SK-N-SH (cell line): ENCODE measurements at regions not wholly inside any gene's neighbourhood (a gene's known extent, or its start where the extent isn't known, plus 50 kb on each side); places are given as distances from the start of the nearest gene placed in this dataset.

ENCODE experiments used
- CTCF ChIA-PET: fragments of 300-600, 350-600 bp; formaldehyde crosslinking; extraction: SDS; loops from one replicate; lab custom pipeline; 2021; lab: Yijun Ruan, JAX
- POLR2A ChIA-PET: fragments of 350-600 bp; sonication (Branson Sonifier 250); formaldehyde crosslinking; extraction: SDS; loops from one replicate; lab custom pipeline; 2020; ENCODE audit warnings: antibody characterized with exemption, inconsistent platforms; lab: Yijun Ruan, JAX
- DNase-seq: peaks from one replicate; pipeline ENCODE4 v3.0.0; 2012
- H2AFZ ChIP-seq: fragments of 200-600 bp; sonication (generic); 2 replicates; pipeline ENCODE4 v1.8.1; 2016; ENCODE audit warnings: antibody characterized with exemption, mild to moderate bottlenecking, low read depth
- H3F3A ChIP-seq: fragments of 200-600 bp; sonication (generic); replicated peaks from 2 replicates; pipeline ENCODE3; 2016; ENCODE audit warnings: antibody characterized with exemption, mild to moderate bottlenecking; ENCODE audit not compliant: insufficient read depth
- H3K27ac ChIP-seq, 2 experiments: fragments of 200-500 bp in 1 of 2; fragments of 200-600 bp in 1 of 2; sonication (Bioruptor generic) in 1 of 2; sonication (generic), shearing (Covaris generic) in 1 of 2; 2 replicates each; pipeline versions ENCODE4 v1.5.1 to v1.6.1; 2014 to 2016; ENCODE audit warnings: low read depth in 2 of 2, inconsistent platforms in 1 of 2, low read length in 1 of 2, mild to moderate bottlenecking in 1 of 2, mixed read lengths in 1 of 2
- H3K27me3 ChIP-seq: fragments of 200-600 bp; sonication (generic), shearing (Covaris generic); 2 replicates; pipeline ENCODE4 v1.6.1; 2016; ENCODE audit warnings: mixed run types; ENCODE audit not compliant: insufficient read depth
- H3K36me3 ChIP-seq, 2 experiments: fragments of 200-500 bp in 1 of 2; fragments of 200-600 bp in 1 of 2; sonication (Bioruptor generic) in 1 of 2; sonication (generic) in 1 of 2; replicated peaks in 1 of 2; 2 replicates each; pipeline versions ENCODE3 to v1.5.1; 2014 to 2016; ENCODE audit warnings: low read length in 1 of 2, mild to moderate bottlenecking in 1 of 2; ENCODE audit not compliant: insufficient read depth in 2 of 2, control insufficient read depth in 1 of 2
- H3K4me1 ChIP-seq, 2 experiments: fragments of 200-500 bp in 1 of 2; fragments of 200-600 bp in 1 of 2; sonication (Bioruptor generic) in 1 of 2; sonication (generic), shearing (Covaris generic) in 1 of 2; 2 replicates each; pipeline versions ENCODE4 v1.5.1 to v1.6.1; 2014 to 2016; ENCODE audit warnings: low read depth in 1 of 2, low read length in 1 of 2, mixed run types in 1 of 2; ENCODE audit not compliant: insufficient read depth in 2 of 2, control insufficient read depth in 1 of 2
- H3K4me2 ChIP-seq: fragments of 200-600 bp; sonication (generic), shearing (Covaris generic); 2 replicates; pipeline ENCODE4 v1.6.1; 2017; ENCODE audit warnings: mixed run types
- H3K4me3 ChIP-seq, 2 experiments: fragments of 200-500 bp in 1 of 2; fragments of 200-600 bp in 1 of 2; sonication (Bioruptor generic) in 1 of 2; sonication (generic), shearing (Covaris generic) in 1 of 2; 2 replicates each; pipeline versions ENCODE4 v1.5.1 to v1.8.1; 2014 to 2016; ENCODE audit warnings: low read depth in 2 of 2, inconsistent platforms in 1 of 2, low read length in 1 of 2, mild to moderate bottlenecking in 1 of 2, mixed read lengths in 1 of 2, moderate library complexity in 1 of 2
- H3K79me2 ChIP-seq: fragments of 200-600 bp; sonication (generic); 2 replicates; pipeline ENCODE4 v1.8.1; 2017; ENCODE audit warnings: mild to moderate bottlenecking; ENCODE audit not compliant: insufficient read depth
- H3K9ac ChIP-seq: fragments of 200-600 bp; sonication (generic); 2 replicates; pipeline ENCODE4 v1.6.1; 2017; ENCODE audit warnings: mixed run types
- H3K9me2 ChIP-seq: fragments of 200-600 bp; sonication (generic); 2 replicates; pipeline ENCODE4 v1.6.1; 2017; ENCODE audit warnings: mixed run types
- H3K9me3 ChIP-seq: fragments of 200-600 bp; sonication (generic); 2 replicates; pipeline ENCODE4 v1.6.1; 2017; ENCODE audit warnings: mixed run types, mild to moderate bottlenecking, moderate library complexity
- H4K20me1 ChIP-seq: fragments of 200-600 bp; sonication (generic); 2 replicates; pipeline ENCODE4 v1.6.1; 2017; ENCODE audit warnings: mild to moderate bottlenecking, mixed run types; ENCODE audit not compliant: insufficient read depth
- FOXM1 ChIP-seq: IDR thresholded peaks from 2 replicates; pipeline ENCODE4 v1.4.0; 2012; ENCODE audit warnings: low read depth, mild to moderate bottlenecking
- GATA2 ChIP-seq: sonication (generic); formaldehyde crosslinking; IDR thresholded peaks from 2 replicates; pipeline ENCODE4 v1.5.0; 2020; ENCODE audit warnings: mild to moderate bottlenecking, missing genetic modification reagents
- NFIC ChIP-seq: IDR thresholded peaks from 2 replicates; pipeline ENCODE4 v1.4.0; 2012; ENCODE audit warnings: borderline replicate concordance
- NRF1 ChIP-seq: IDR thresholded peaks from 2 replicates; pipeline ENCODE4 v1.6.1; 2012; ENCODE audit warnings: low read depth, mild to moderate bottlenecking, low read length
- RXRA ChIP-seq: IDR thresholded peaks from 2 replicates; pipeline ENCODE4 v1.4.0; 2012; ENCODE audit warnings: low read depth, mild to moderate bottlenecking, borderline replicate concordance
- SIN3A ChIP-seq: IDR thresholded peaks from 2 replicates; pipeline ENCODE4 v1.6.1; 2012; ENCODE audit warnings: low read depth, mild to moderate bottlenecking, low read length, moderate library complexity, borderline replicate concordance
- TAF1 ChIP-seq: IDR thresholded peaks from 2 replicates; pipeline ENCODE4 v1.6.1; 2012; ENCODE audit warnings: low read depth, mild to moderate bottlenecking, low read length, moderate library complexity, borderline replicate concordance
- YY1 ChIP-seq: IDR thresholded peaks from 2 replicates; pipeline ENCODE4 v1.4.0; 2012; ENCODE audit warnings: low read depth, mild to moderate bottlenecking
- WGBS: methylation state at CpG from one replicate; pipeline ENCODE4 v1.1.6; 2017; ENCODE audit warnings: low lambda C conversion rate; 5-methylcytosine and 5-hydroxymethylcytosine counted together
- TF ChIP-seq, protein P1 (sequence below): fragments of 150-350 bp; IDR thresholded peaks from 2 replicates; pipeline ENCODE4 v1.6.1; 2016; ENCODE audit warnings: mild to moderate bottlenecking, low read depth, low read length
- TF ChIP-seq, protein P2 (sequence below): IDR thresholded peaks from 2 replicates; pipeline ENCODE4; 2012
- TF ChIP-seq, protein P3 (sequence below): IDR thresholded peaks from 2 replicates; pipeline ENCODE4 v1.4.0; 2012; ENCODE audit warnings: low read depth, borderline replicate concordance

DNA sequence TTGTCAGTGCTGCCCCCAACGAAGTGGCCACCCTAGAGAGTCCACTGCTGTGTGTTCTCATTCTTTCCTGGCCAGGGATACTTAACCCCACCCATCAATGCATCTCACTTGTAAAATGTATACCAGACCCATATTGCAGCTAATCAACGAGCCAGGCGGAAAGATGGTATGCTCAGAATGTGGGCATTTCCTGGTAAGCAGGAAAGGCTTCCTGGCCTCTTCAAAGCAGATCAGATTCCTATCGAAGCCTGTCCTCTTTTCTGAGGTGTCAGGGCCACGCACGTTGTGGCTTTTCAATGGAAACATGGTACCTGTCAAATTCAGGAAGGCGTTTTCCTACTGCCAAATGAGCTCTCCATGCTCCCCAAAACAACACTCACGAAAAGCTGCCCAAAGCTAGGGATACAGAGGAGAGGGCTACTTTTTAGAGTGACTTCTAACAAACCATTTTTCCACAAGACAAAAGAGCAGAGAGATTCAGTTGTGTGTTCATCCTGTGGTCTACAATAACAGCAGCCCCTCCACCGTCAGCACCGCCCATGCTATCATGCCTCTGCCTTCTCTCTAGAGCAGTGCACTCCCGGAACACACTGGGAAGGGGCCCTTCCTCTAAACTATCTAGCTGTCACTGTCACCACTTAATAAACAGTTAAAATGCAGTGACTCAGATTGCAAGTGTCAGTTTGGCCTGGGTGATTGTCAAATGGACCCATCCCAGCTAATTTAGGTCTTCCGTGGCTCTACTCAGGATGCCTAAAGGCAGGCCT is 535.1 kb downstream of the RNF144A start:
- Histone ChIP-seq H3K27ac (no peak overlapping the region), H3K4me1 (peaks cover 0 to 4% of the 10 kb centered on the region in 2 experiments; a peak in 1 of 4 replicates), H4K20me1 (no peaks in the 10 kb centered on the region), H3K9me3 (no peaks in the 10 kb centered on the region), H3K4me3 (no peak overlapping the region), H3K36me3 (no peaks in the 10 kb centered on the region), H3K9me2 (no peaks in the 10 kb centered on the region), H3K79me2 (no peaks in the 10 kb centered on the region), H3F3A (no peaks in the 10 kb centered on the region), H3K9ac (no peak overlapping the region), H2AFZ (no peak overlapping the region), H3K27me3 (no peaks in the 10 kb centered on the region), H3K4me2 (no peak overlapping the region)
- TF ChIP-seq NFIC (no peak), GATA2 (no peak)
- TF ChIP-seq, protein P1, sequence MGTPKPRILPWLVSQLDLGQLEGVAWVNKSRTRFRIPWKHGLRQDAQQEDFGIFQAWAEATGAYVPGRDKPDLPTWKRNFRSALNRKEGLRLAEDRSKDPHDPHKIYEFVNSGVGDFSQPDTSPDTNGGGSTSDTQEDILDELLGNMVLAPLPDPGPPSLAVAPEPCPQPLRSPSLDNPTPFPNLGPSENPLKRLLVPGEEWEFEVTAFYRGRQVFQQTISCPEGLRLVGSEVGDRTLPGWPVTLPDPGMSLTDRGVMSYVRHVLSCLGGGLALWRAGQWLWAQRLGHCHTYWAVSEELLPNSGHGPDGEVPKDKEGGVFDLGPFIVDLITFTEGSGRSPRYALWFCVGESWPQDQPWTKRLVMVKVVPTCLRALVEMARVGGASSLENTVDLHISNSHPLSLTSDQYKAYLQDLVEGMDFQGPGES: no peak
- TF ChIP-seq, protein P2, sequence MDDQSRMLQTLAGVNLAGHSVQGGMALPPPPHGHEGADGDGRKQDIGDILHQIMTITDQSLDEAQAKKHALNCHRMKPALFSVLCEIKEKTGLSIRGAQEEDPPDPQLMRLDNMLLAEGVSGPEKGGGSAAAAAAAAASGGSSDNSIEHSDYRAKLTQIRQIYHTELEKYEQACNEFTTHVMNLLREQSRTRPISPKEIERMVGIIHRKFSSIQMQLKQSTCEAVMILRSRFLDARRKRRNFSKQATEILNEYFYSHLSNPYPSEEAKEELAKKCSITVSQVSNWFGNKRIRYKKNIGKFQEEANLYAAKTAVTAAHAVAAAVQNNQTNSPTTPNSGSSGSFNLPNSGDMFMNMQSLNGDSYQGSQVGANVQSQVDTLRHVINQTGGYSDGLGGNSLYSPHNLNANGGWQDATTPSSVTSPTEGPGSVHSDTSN: no peak
- no peak for DNase-seq
- ChIA-PET POLR2A (no interaction called here), CTCF (interaction anchor here (0.6 to 2.7 kb wide), 4 partner anchors 9 to 356 kb away, joined by 3 to 11 read pairs (median 3); no protein-coding TSS in a partner anchor)
- WGBS: 55% methylated on average over 12 of the region's 12 CpGs

DNA sequence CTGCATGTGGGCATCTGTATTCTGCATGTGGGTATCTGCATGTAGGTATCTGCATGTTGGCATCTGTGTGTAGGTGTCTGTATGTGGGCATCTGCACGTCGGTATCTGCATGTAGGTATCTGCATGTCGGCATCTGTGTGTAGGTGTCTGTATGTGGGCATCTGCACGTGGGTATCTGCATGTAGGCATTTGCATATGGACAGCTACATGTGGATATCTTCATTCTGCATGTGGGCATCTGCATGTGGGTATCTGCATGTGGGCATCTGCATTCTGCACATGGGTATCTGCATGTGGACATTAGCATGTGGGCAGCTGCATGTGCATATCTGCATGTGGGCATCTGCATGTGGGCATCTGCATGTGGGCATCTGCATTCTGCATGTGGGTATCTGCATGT is 537.4 kb downstream of the RNF144A start:
- Histone ChIP-seq H3K4me1 (peaks cover 0 to 4% of the 10 kb centered on the region in 2 experiments; a peak in 1 of 4 replicates), H3K4me2 (no peak overlapping the region), H3K79me2 (no peaks in the 10 kb centered on the region), H3K9me2 (no peaks in the 10 kb centered on the region), H3K4me3 (no peak overlapping the region), H3K27me3 (no peaks in the 10 kb centered on the region), H4K20me1 (no peaks in the 10 kb centered on the region), H3F3A (no peaks in the 10 kb centered on the region), H3K36me3 (no peaks in the 10 kb centered on the region), H2AFZ (no peak overlapping the region), H3K9me3 (no peaks in the 10 kb centered on the region), H3K27ac (no peak overlapping the region), H3K9ac (no peak overlapping the region)
- TF ChIP-seq NRF1: no peak
- no peak for DNase-seq
- WGBS: 54% methylated on average over 4 of the region's 4 CpGs
- ChIA-PET POLR2A (no interaction called here), CTCF (interaction anchor here (1.1 to 1.6 kb wide), 2 partner anchors 12 to 27 kb away, joined by 3 to 4 read pairs; no protein-coding TSS in a partner anchor)

DNA sequence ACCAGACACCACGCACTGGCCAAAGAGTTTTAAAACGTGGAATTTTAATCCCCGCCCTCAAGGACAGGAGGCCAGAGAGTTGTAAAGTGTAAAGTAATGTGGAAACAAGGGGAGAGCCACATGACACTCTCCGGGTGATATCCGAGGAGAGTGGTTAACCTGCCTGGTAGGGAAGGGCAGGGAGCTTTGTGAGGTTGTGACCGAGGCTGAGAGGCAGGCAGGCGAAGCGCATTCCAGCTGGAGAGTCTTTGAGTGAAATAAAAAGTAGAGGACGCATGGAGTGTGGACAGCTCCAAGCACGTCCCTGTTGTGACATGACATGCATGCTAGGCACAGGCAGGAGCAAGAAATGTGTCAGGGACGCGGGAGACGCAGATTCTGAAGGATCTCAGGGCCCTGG is 539.5 kb downstream of the RNF144A start:
- H3K4me1 ChIP-seq: peaks cover 0 to 4% of the 10 kb centered on the region in 2 experiments; a peak in 1 of 4 replicates
- H3F3A ChIP-seq: no peaks in the 10 kb centered on the region
- H2AFZ ChIP-seq: no peak overlapping the region
- TF ChIP-seq TAF1 (no peak), YY1 (no peak), FOXM1 (no peak), RXRA (no peak), SIN3A (no peak)
- TF ChIP-seq, protein P3, sequence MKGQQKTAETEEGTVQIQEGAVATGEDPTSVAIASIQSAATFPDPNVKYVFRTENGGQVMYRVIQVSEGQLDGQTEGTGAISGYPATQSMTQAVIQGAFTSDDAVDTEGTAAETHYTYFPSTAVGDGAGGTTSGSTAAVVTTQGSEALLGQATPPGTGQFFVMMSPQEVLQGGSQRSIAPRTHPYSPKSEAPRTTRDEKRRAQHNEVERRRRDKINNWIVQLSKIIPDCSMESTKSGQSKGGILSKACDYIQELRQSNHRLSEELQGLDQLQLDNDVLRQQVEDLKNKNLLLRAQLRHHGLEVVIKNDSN: no peak
- CTCF ChIA-PET: interaction anchor here (0.9 to 1.4 kb wide), 3 partner anchors 17 to 255 kb away, joined by 3 to 5 read pairs (median 3); no protein-coding TSS in a partner anchor
- no peaks in the 10 kb centered on the region for H4K20me1 ChIP-seq
- DNase-seq: no peak
- no peaks in the 10 kb centered on the region for H3K9me3 ChIP-seq
- WGBS: 74% methylated on average over 13 of the region's 13 CpGs
- no peak overlapping the region for H3K4me3 ChIP-seq
- POLR2A ChIA-PET: no interaction called here
- no peaks in the 10 kb centered on the region for H3K9me2 ChIP-seq
- H3K79me2 ChIP-seq: no peaks in the 10 kb centered on the region
- no peak overlapping the region for H3K9ac ChIP-seq
- no peak overlapping the region for H3K4me2 ChIP-seq
- H3K27ac ChIP-seq: no peak overlapping the region
- no peaks in the 10 kb centered on the region for H3K36me3 ChIP-seq
- H3K27me3 ChIP-seq: no peaks in the 10 kb centered on the region
